ENCODE measurements at regions not wholly inside any gene's neighbourhood (a gene's known extent, or its start where the extent isn't known, plus 50 kb on each side); places are given as distances from the start of the nearest gene placed in this dataset.

GRCh38 chr21:25283720-25284119, 323.6 kb downstream of the MRPL39 start:
- peak; percentile 53 for TF ChIP-seq CTCF (IDR thresholded peaks at IDR 0.05; ENCODE audit: low read depth, low read length)
- H3K9me3 ChIP-seq = no peaks in the 10 kb centered on the region

GRCh38 chr21:25281134-25281533, 326.1 kb downstream of the MRPL39 start:
- H3K9me3 ChIP-seq = no peaks in the 10 kb centered on the region
- DNase-seq = no peak
- H3K4me1 ChIP-seq = no peaks in the 10 kb centered on the region
- no peak for TF ChIP-seq CTCF (IDR thresholded peaks at IDR 0.05; ENCODE audit: low read depth, low read length)
- no peak overlapping the region for H3K4me3 ChIP-seq (ENCODE audit: low read depth, low read length)
- no peaks in the 10 kb centered on the region for H3K27me3 ChIP-seq
- H3K36me3 ChIP-seq = no peaks in the 10 kb centered on the region

More at GRCh38 chr21:25283720-25284119, 323.6 kb downstream of the MRPL39 start:
- H3K27me3 ChIP-seq = no peaks in the 10 kb centered on the region
- peak; percentile 25 for DNase-seq
- H3K36me3 ChIP-seq = no peaks in the 10 kb centered on the region
- H3K4me1 ChIP-seq = no peaks in the 10 kb centered on the region
- H3K4me3 ChIP-seq (ENCODE audit: low read depth, low read length) = no peak overlapping the region

- TF ChIP-seq CTCF (IDR thresholded peaks at IDR 0.05; ENCODE audit: low read depth, low read length) = no peak
- H3K36me3 ChIP-seq = no peaks in the 10 kb centered on the region
- H3K4me3 ChIP-seq (ENCODE audit: low read depth, low read length) = no peak overlapping the region
- H3K4me1 ChIP-seq = no peaks in the 10 kb centered on the region
- no peaks in the 10 kb centered on the region for H3K9me3 ChIP-seq
- no peaks in the 10 kb centered on the region for H3K27me3 ChIP-seq
- no peak for DNase-seq
Observed at GRCh38 chr21:25280061-25280460, 327.2 kb downstream of the MRPL39 start.

GRCh38 chr21:25273959-25274358, 333.3 kb downstream of the MRPL39 start:
- H3K9me3 ChIP-seq = no peaks in the 10 kb centered on the region
- no peaks in the 10 kb centered on the region for H3K36me3 ChIP-seq
- no peak overlapping the region for H3K4me3 ChIP-seq (ENCODE audit: low read depth, low read length)
- H3K27me3 ChIP-seq = no peaks in the 10 kb centered on the region
- no peaks in the 10 kb centered on the region for H3K4me1 ChIP-seq
- DNase-seq = no peak
- TF ChIP-seq CTCF (IDR thresholded peaks at IDR 0.05; ENCODE audit: low read depth, low read length) = no peak

GRCh38 chr21:25254491-25255174, 352.6 kb downstream of the MRPL39 start:
- TF ChIP-seq CTCF (IDR thresholded peaks at IDR 0.05; ENCODE audit: low read depth, low read length) = no peak
- Histone ChIP-seq H3K36me3 (no peaks in the 10 kb centered on the region), H3K27me3 (no peaks in the 10 kb centered on the region), H3K4me3 (ENCODE audit: low read depth, low read length) (no peak overlapping the region), H3K4me1 (no peaks in the 10 kb centered on the region), H3K9me3 (no peaks in the 10 kb centered on the region)
- peak; percentile 15 for DNase-seq

- H3K9me3 ChIP-seq = no peaks in the 10 kb centered on the region
- TF ChIP-seq CTCF (IDR thresholded peaks at IDR 0.05; ENCODE audit: low read depth, low read length) = no peak
- no peaks in the 10 kb centered on the region for H3K27me3 ChIP-seq
- no peaks in the 10 kb centered on the region for H3K4me1 ChIP-seq
- no peaks in the 10 kb centered on the region for H3K36me3 ChIP-seq
- no peak for DNase-seq
- no peak overlapping the region for H3K4me3 ChIP-seq (ENCODE audit: low read depth, low read length)
Observed at GRCh38 chr21:25246546-25246945, 360.7 kb downstream of the MRPL39 start.
